CD4-positive, alpha-beta T cell treated with Interleukin-2 at 100 ng/mL for 4 hours (primary cell): ENCODE measurements at regions not wholly inside any gene's neighbourhood (a gene's known extent, or its start where the extent isn't known, plus 50 kb on each side); places are given as distances from the start of the nearest gene placed in this dataset.

ENCODE experiments used
- DNase-seq: peaks from one replicate; pipeline ENCODE4 v3.0.0-alpha.2; 2020; ENCODE audit warnings: low spot score

GRCh38 chr6:11358904-11359830 lies 126.7 kb upstream of the NEDD9 start:
- no peak for DNase-seq

- no peak for DNase-seq
Observed at GRCh38 chr6:11357285-11357684, 124.8 kb upstream of the NEDD9 start.

- DNase-seq: no peak
Observed at GRCh38 chr6:11356404-11357155, 124.1 kb upstream of the NEDD9 start.

GRCh38 chr6:11353921-11354389 lies 121.5 kb upstream of the NEDD9 start:
- peak; percentile 47 for DNase-seq

GRCh38 chr6:11350294-11350693 lies 117.8 kb upstream of the NEDD9 start:
- DNase-seq: peak; percentile 24

- DNase-seq: no peak
Observed at GRCh38 chr6:11349880-11350279, 117.4 kb upstream of the NEDD9 start.

- no peak for DNase-seq
Observed at GRCh38 chr6:11346516-11346915, 114.0 kb upstream of the NEDD9 start.

GRCh38 chr6:11345536-11345935 lies 113.1 kb upstream of the NEDD9 start:
- no peak for DNase-seq

GRCh38 chr6:11343963-11344723 lies 111.7 kb upstream of the NEDD9 start:
- DNase-seq: no peak

- DNase-seq: no peak
Observed at GRCh38 chr6:11341867-11342266, 109.4 kb upstream of the NEDD9 start.

- no peak for DNase-seq
Observed at GRCh38 chr6:11341303-11341702, 108.8 kb upstream of the NEDD9 start.

- no peak for DNase-seq
Observed at GRCh38 chr6:11339380-11339779, 106.9 kb upstream of the NEDD9 start.

- no peak for DNase-seq
Observed at GRCh38 chr6:11337306-11337705, 104.8 kb upstream of the NEDD9 start.

- no peak for DNase-seq
Observed at GRCh38 chr6:11335826-11336225, 103.4 kb upstream of the NEDD9 start.

GRCh38 chr6:11333132-11333849 lies 100.8 kb upstream of the NEDD9 start:
- no peak for DNase-seq

GRCh38 chr6:11332463-11332862 lies 100.0 kb upstream of the NEDD9 start:
- no peak for DNase-seq

GRCh38 chr6:11331111-11331510 lies 98.6 kb upstream of the NEDD9 start:
- no peak for DNase-seq

- DNase-seq: no peak
Observed at GRCh38 chr6:11330413-11330760, 97.9 kb upstream of the NEDD9 start.

GRCh38 chr6:11329726-11330412 lies 97.4 kb upstream of the NEDD9 start:
- no peak for DNase-seq

GRCh38 chr6:11328613-11329247 lies 96.3 kb upstream of the NEDD9 start:
- DNase-seq: no peak

GRCh38 chr6:11327961-11328360 lies 95.5 kb upstream of the NEDD9 start:
- DNase-seq: no peak
